Vagina (tissue), 2 donors: ENCODE measurements at regions not wholly inside any gene's neighbourhood (a gene's known extent, or its start where the extent isn't known, plus 50 kb on each side); places are given as distances from the start of the nearest gene placed in this dataset.

Experiments
- DNase-seq, 2 donors: peaks; one replicate each; pipeline ENCODE4 v3.0.0-alpha.2; 2017; ENCODE audit errors: extremely low spot score in 2 of 2
- H3K27ac ChIP-seq: fragments of 200-600 bp; sonication (generic); one replicate; pipeline ENCODE4 v1.5.1; 2019
- H3K27me3 ChIP-seq: fragments of 200-600 bp; sonication (generic); one replicate; pipeline ENCODE4 v1.5.1; 2019
- H3K36me3 ChIP-seq, 2 donors: fragments of 200-600 bp; sonication (generic); one replicate each; pipeline ENCODE4 v1.5.1; 2017 to 2019
- H3K4me1 ChIP-seq: fragments of 200-600 bp; sonication (generic); one replicate; pipeline ENCODE4 v1.5.1; 2019
- H3K4me3 ChIP-seq, 2 donors: fragments of 200-600 bp; sonication (generic); 1 replicate in 1 of 2; 2 replicates in 1 of 2; pipeline ENCODE4 v1.5.1; 2016 to 2019
- H3K9me3 ChIP-seq: fragments of 200-600 bp; sonication (generic); one replicate; pipeline ENCODE4 v1.5.1; 2019
- CTCF ChIP-seq, 3 experiments: fragments of 450-650 bp in 2 of 3; fragments of 200-600 bp in 1 of 3; sonication (generic) in 1 of 3; IDR thresholded peaks; one replicate each; pipeline ENCODE4 v1.5.1; 2017 to 2019; ENCODE audit warnings: antibody characterized with exemption in 3 of 3, mild to moderate bottlenecking in 2 of 3, moderate library complexity in 2 of 3
- POLR2A ChIP-seq, 2 donors: fragments of 450-650 bp; IDR thresholded peaks; one replicate each; pipeline ENCODE4 v1.6.1; 2017; ENCODE audit warnings: antibody characterized with exemption in 2 of 2, mild to moderate bottlenecking in 2 of 2, moderate library complexity in 2 of 2
- POLR2AphosphoS5 ChIP-seq, 2 donors: sonication (generic); formaldehyde crosslinking; IDR thresholded peaks; one replicate each; pipeline ENCODE4 v1.9.0; 2017; ENCODE audit warnings: antibody characterized with exemption in 2 of 2, mild to moderate bottlenecking in 2 of 2, low read depth in 1 of 2; ENCODE audit not compliant: insufficient read depth in 1 of 2
- intact Hi-C: fragments of 100-400 bp; cut with DNase I; formaldehyde crosslinking; loops from one replicate; pipeline ENCODE4 v1.15.1; 2023

DNA sequence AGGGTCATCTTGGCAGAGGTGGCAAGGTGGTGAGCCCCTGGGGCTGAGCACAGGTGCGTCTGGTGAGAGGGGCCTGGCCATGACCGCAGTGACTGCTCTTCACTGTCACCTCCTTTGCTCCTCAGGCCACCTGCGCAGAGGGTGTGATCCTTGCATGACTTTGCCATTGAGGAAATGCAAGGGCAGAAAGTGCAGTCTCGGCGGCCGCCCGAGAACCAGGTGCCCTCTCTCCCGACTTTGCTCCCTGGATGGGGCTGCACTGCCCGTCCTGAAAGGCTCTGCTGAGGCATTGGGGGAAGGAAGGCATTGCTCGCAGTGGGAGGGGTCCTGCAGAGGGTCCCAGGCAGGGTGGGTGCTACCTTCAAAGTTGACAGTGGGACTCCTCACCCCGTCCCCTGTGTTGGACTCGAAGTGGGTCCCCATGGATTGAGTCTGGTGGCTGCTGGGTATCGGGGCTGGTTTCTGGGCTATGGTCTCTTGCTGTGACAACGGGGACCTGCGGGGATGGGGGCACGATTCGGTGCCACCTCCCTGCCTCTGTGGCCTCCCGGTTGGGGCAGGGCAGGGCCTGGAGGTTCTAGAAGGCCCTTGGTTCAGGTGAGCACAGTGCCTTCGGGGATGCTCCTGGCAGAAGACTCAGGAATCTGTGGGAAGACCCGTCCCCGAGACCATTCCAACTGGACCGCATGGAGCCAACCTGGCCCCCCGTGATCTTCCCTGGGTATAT lies 1239.4 kb downstream of the BRD1 start:
- Histone ChIP-seq H3K27ac (no peak overlapping the region), H3K4me3 (no peak overlapping the region), H3K36me3 (no peaks in the 10 kb centered on the region), H3K4me1 (no peaks in the 10 kb centered on the region), H3K9me3 (no peaks in the 10 kb centered on the region), H3K27me3 (no peaks in the 10 kb centered on the region)
- TF ChIP-seq CTCF (IDR thresholded peaks at IDR 0.05) (no peak), POLR2A (IDR thresholded peaks at IDR 0.05) (no peak), POLR2AphosphoS5 (IDR thresholded peaks at IDR 0.05; ENCODE audit: insufficient read depth in 1 of 2, low read depth in 1 of 2) (no peak)
- intact Hi-C loops: no loop called here
- no peak for DNase-seq

DNA sequence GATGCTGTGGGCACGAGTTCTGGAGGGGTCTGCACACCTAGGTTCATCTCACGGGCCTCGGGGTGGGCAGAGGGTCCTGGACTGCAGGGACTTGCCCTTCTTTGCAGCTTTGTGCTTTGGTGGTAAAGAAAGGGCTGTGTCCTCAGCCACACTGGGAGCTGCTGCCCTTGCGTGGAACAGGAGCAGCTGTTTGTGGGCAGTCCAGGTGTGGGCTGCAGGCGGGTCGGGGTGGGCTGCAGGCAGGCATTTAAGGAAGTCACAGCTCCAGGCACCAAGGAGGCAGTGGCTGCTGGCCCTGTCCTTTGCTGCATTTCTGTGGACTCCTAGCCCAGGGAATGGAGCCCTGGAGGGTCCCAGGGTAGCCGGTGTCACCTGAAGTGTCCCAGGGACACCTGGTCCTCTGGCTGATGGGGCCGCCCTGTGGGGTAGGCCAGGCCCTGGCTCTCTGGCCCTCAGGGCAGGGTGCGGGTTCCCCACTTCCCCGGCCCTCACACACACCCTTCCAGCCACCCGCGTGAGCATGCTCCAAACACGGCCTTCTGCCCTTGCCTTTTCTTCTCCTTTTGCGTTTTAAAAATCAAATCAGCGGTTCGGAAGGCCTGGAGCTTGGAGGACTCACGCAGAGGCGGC lies 1240.3 kb downstream of the BRD1 start:
- no peak overlapping the region for H3K4me3 ChIP-seq
- H3K36me3 ChIP-seq: no peaks in the 10 kb centered on the region
- H3K4me1 ChIP-seq: no peaks in the 10 kb centered on the region
- no peaks in the 10 kb centered on the region for H3K9me3 ChIP-seq
- H3K27me3 ChIP-seq: no peaks in the 10 kb centered on the region
- intact Hi-C loops: no loop called here
- DNase-seq: no peak
- TF ChIP-seq POLR2AphosphoS5 (IDR thresholded peaks at IDR 0.05; ENCODE audit: insufficient read depth in 1 of 2, low read depth in 1 of 2): no peak
- H3K27ac ChIP-seq: no peak overlapping the region

DNA sequence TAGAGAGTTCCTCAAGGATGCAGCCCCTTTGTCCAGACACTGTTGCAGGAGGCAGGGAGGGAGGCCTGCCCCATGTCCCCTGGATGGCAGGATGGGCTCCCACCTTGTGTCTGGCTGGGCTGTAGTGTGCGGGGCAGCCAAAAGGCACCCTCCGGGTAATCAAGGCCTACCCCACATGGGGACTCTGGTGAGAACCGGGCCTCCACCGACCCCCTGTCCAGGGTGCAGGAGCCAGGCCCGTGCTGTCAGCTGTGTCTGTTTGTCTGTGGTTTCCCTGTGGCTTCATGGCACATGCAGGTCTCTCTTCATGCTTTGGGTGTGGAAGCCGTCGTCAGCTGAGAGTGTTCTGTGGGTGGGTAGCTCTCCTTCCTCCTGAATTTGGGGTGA lies 1240.9 kb downstream of the BRD1 start:
- no peak overlapping the region for H3K4me3 ChIP-seq
- no peaks in the 10 kb centered on the region for H3K9me3 ChIP-seq
- H3K36me3 ChIP-seq: no peaks in the 10 kb centered on the region
- intact Hi-C loops: no loop called here
- no peak for DNase-seq
- H3K27me3 ChIP-seq: no peaks in the 10 kb centered on the region
- TF ChIP-seq POLR2A (IDR thresholded peaks at IDR 0.05): no peak
- no peak for TF ChIP-seq POLR2AphosphoS5 (IDR thresholded peaks at IDR 0.05; ENCODE audit: insufficient read depth in 1 of 2, low read depth in 1 of 2)
- no peak for TF ChIP-seq CTCF (IDR thresholded peaks at IDR 0.05)
- no peaks in the 10 kb centered on the region for H3K4me1 ChIP-seq
- no peak overlapping the region for H3K27ac ChIP-seq

GRCh38 chr22:48585916-48586798 lies 1241.5 kb downstream of the BRD1 start:
- no peak for DNase-seq
- H3K27ac ChIP-seq: no peak overlapping the region
- no peaks in the 10 kb centered on the region for H3K27me3 ChIP-seq
- no peaks in the 10 kb centered on the region for H3K4me1 ChIP-seq
- H3K9me3 ChIP-seq: no peaks in the 10 kb centered on the region
- intact Hi-C loops: no loop called here
- no peak overlapping the region for H3K4me3 ChIP-seq
- H3K36me3 ChIP-seq: no peaks in the 10 kb centered on the region
- TF ChIP-seq POLR2A (IDR thresholded peaks at IDR 0.05): no peak
- TF ChIP-seq POLR2AphosphoS5 (IDR thresholded peaks at IDR 0.05; ENCODE audit: insufficient read depth in 1 of 2, low read depth in 1 of 2): no peak
- no peak for TF ChIP-seq CTCF (IDR thresholded peaks at IDR 0.05)

- H3K4me3 ChIP-seq: no peak overlapping the region
- no peak for TF ChIP-seq CTCF (IDR thresholded peaks at IDR 0.05)
- H3K9me3 ChIP-seq: no peaks in the 10 kb centered on the region
- H3K4me1 ChIP-seq: no peaks in the 10 kb centered on the region
- no peaks in the 10 kb centered on the region for H3K27me3 ChIP-seq
- no peaks in the 10 kb centered on the region for H3K36me3 ChIP-seq
- DNase-seq: no peak
- H3K27ac ChIP-seq: no peak overlapping the region
- intact Hi-C loops: no loop called here
Observed at GRCh38 chr22:48584170-48584569, 1243.5 kb downstream of the BRD1 start.
